ENCODE measurements at regions not wholly inside any gene's neighbourhood (a gene's known extent, or its start where the extent isn't known, plus 50 kb on each side); places are given as distances from the start of the nearest gene placed in this dataset.
A peak's percentile ranks its signal among the peaks of the same experiment; 100 is the strongest.

GRCh38 chr6:150799276-150799805, 66.2 kb upstream of the MTHFD1L start:
- intact Hi-C loops (cut with DNase I) = loop anchor here in 1 of 10 donors (10.0 kb wide), 1 partner anchor 105 kb away; no protein-coding TSS in a partner anchor
- Histone ChIP-seq H3K4me3 (no peak overlapping the region), H3K27ac (no peak overlapping the region), H3K4me1 (peaks cover 0 to 4% (median 0%) of the 10 kb centered on the region in 12 donors), H3K27me3 (no peaks in the 10 kb centered on the region), H3K9me3 (no peaks in the 10 kb centered on the region), H3K36me3 (peaks cover 0 to 26% (median 8%) of the 10 kb centered on the region in 9 donors)
- no peak for DNase-seq
- ATAC-seq = no peak
- 89 to 95% (median 93%) methylated on average over 4 of the region's 4 CpGs for WGBS, 4 donors
- TF ChIP-seq CTCF (IDR thresholded peaks at IDR 0.05) = no peak
- no peak for TF ChIP-seq POLR2A (IDR thresholded peaks at IDR 0.05)

- H3K4me1 ChIP-seq = peaks cover 0 to 4% (median 0%) of the 10 kb centered on the region in 12 donors
- DNase-seq (no peak), ATAC-seq (peak in 3 of 4 donors; percentile 20 to 35 (median 34))
- H3K36me3 ChIP-seq = peaks cover 0 to 40% (median 19%) of the 10 kb centered on the region in 9 donors
- H3K9me3 ChIP-seq = no peaks in the 10 kb centered on the region
- no peaks in the 10 kb centered on the region for H3K27me3 ChIP-seq
- no peak overlapping the region for H3K4me3 ChIP-seq
- TF ChIP-seq CTCF (IDR thresholded peaks at IDR 0.05) = no peak
- TF ChIP-seq POLR2A (IDR thresholded peaks at IDR 0.05) = no peak
- intact Hi-C loops (cut with DNase I) = loop anchor here in 1 of 10 donors (10.0 kb wide), 1 partner anchor 206 kb away; the partner anchor contains the start of gene PLEKHG1
- peak overlapping the region in 2 of 12 donors; percentile 12 to 17 for H3K27ac ChIP-seq
- 70 to 78% (median 74%) methylated on average over 8 of the region's 8 CpGs for WGBS, 4 donors
These were observed 64.7 kb upstream of the MTHFD1L start for GRCh38 chr6:150800674-150801314.

GRCh38 chr6:150806790-150807189, 58.7 kb upstream of the MTHFD1L start:
- Histone ChIP-seq H3K27ac (no peak overlapping the region), H3K9me3 (no peaks in the 10 kb centered on the region), H3K4me1 (no peaks in the 10 kb centered on the region), H3K27me3 (no peaks in the 10 kb centered on the region), H3K36me3 (peaks cover 0 to 67% (median 37%) of the 10 kb centered on the region in 9 donors), H3K4me3 (no peak overlapping the region)
- 78 to 95% (median 94%) methylated on average over 2 of the region's 2 CpGs for WGBS, 4 donors
- DNase-seq (no peak), ATAC-seq (no peak)
- intact Hi-C loops (cut with DNase I) = loop anchor here in 3 of 10 donors (5.0 to 10.0 kb wide), 3 partner anchors 204 to 469 kb away; partner anchors contain the start of gene PLEKHG1 (in 1 of the 3)
- no peak for TF ChIP-seq POLR2A (IDR thresholded peaks at IDR 0.05)
- no peak for TF ChIP-seq CTCF (IDR thresholded peaks at IDR 0.05)

GRCh38 chr6:150813319-150813992, 52.0 kb upstream of the MTHFD1L start:
- Histone ChIP-seq H3K27ac (peak overlapping the region; percentile 4 to 75 (median 60)), H3K36me3 (peaks cover 0 to 37% (median 24%) of the 10 kb centered on the region in 9 donors), H3K4me1 (peaks cover 0 to 25% (median 6%) of the 10 kb centered on the region in 12 donors), H3K27me3 (no peaks in the 10 kb centered on the region), H3K4me3 (no peak overlapping the region), H3K9me3 (no peaks in the 10 kb centered on the region)
- WGBS, 4 donors = 37 to 41% (median 40%) methylated on average over 9 of the region's 9 CpGs
- ATAC-seq (peak; percentile 11 to 48 (median 32)), DNase-seq (no peak)
- intact Hi-C loops (cut with DNase I) = loop anchor here in 9 of 10 donors (1.0 to 10.0 kb wide), 10 partner anchors 126 to 879 kb away; partner anchors contain the start of gene PLEKHG1 (in 1 of the 9)
- no peak for TF ChIP-seq POLR2A (IDR thresholded peaks at IDR 0.05)
- TF ChIP-seq CTCF (IDR thresholded peaks at IDR 0.05) = no peak
